HepG2 (cell line): ENCODE measurements at regions not wholly inside any gene's neighbourhood (a gene's known extent, or its start where the extent isn't known, plus 50 kb on each side); places are given as distances from the start of the nearest gene placed in this dataset.

ENCODE experiments used
- ARID2 ChIP-seq: sonication (generic); formaldehyde crosslinking; IDR thresholded peaks from 2 replicates; pipeline ENCODE4 v1.8.1; 2022; ENCODE audit warnings: mild to moderate bottlenecking, missing genetic modification reagents, borderline replicate concordance
- BCL6 ChIP-seq: IDR thresholded peaks from 2 replicates; pipeline ENCODE4 v1.6.1; 2016; ENCODE audit warnings: missing genetic modification reagents, missing compliant biosample characterization
- CBX5 ChIP-seq: sonication (generic); formaldehyde crosslinking; IDR thresholded peaks from 2 replicates; pipeline ENCODE4 v1.4.0; 2020; ENCODE audit warnings: missing genetic modification reagents, borderline replicate concordance
- DNMT3B ChIP-seq: conservative IDR thresholded peaks from 2 replicates; pipeline ENCODE4 v1.6.1; 2016; ENCODE audit warnings: missing biosample characterization, control low read depth
- GTF2F1 ChIP-seq: fragments of 150-350 bp; IDR thresholded peaks from 2 replicates; pipeline ENCODE4 v1.6.1; 2014; ENCODE audit warnings: low read length
- HIVEP1 ChIP-seq: sonication (generic); formaldehyde crosslinking; IDR thresholded peaks from 2 replicates; pipeline ENCODE4 v1.4.0; 2020; ENCODE audit warnings: mild to moderate bottlenecking, missing genetic modification reagents
- HOXD1 ChIP-seq: sonication (generic); formaldehyde crosslinking; IDR thresholded peaks from 2 replicates; pipeline ENCODE4 v1.5.0; 2020; ENCODE audit warnings: missing genetic modification reagents
- MAFF ChIP-seq: IDR thresholded peaks from 2 replicates; pipeline ENCODE4 v1.6.1; 2011; ENCODE audit warnings: low read depth, low read length, improper control_type of control experiment
- MAFG ChIP-seq: sonication (generic); formaldehyde crosslinking; IDR thresholded peaks from 2 replicates; pipeline ENCODE4 v1.5.1; 2020; ENCODE audit warnings: mild to moderate bottlenecking, missing genetic modification reagents
- MAFK ChIP-seq, 2 experiments: IDR thresholded peaks in 1 of 2; conservative IDR thresholded peaks in 1 of 2; 2 replicates each; pipeline ENCODE4 v1.6.1; 2011; ENCODE audit warnings: improper control_type of control experiment in 2 of 2, low read length in 2 of 2
- MEIS1 ChIP-seq: sonication (generic); formaldehyde crosslinking; IDR thresholded peaks from 2 replicates; pipeline ENCODE4 v1.9.0; 2021; ENCODE audit warnings: mild to moderate bottlenecking, missing genetic modification reagents, moderate library complexity, borderline replicate concordance
- NR1H2 ChIP-seq: sonication (generic); formaldehyde crosslinking; IDR thresholded peaks from 2 replicates; pipeline ENCODE4 v1.8.1; 2022; ENCODE audit warnings: low read depth, missing genetic modification reagents, borderline replicate concordance
- NR3C1 ChIP-seq: sonication (generic); formaldehyde crosslinking; IDR thresholded peaks from 2 replicates; pipeline ENCODE4 v1.4.0; 2020; ENCODE audit warnings: missing genetic modification reagents
- PHB2 ChIP-seq: fragments of 450-650 bp; IDR thresholded peaks from 2 replicates; pipeline ENCODE4 v1.6.1; 2018; ENCODE audit not compliant: partially characterized antibody
- PTBP1 ChIP-seq: fragments of 200-400 bp; formaldehyde crosslinking; IDR thresholded peaks from 2 replicates; pipeline ENCODE4 v1.6.1; 2018; ENCODE audit warnings: low read length, low read depth; ENCODE audit not compliant: poor library complexity, severe bottlenecking
- RFXANK ChIP-seq: IDR thresholded peaks from 2 replicates; pipeline ENCODE4 v1.6.1; 2016
- SCMH1 ChIP-seq: sonication (generic); formaldehyde crosslinking; IDR thresholded peaks from 2 replicates; pipeline ENCODE4 v1.9.0; 2021; ENCODE audit warnings: missing genetic modification reagents, mild to moderate bottlenecking, borderline replicate concordance
- SNRNP70 ChIP-seq: fragments of 200-400 bp; formaldehyde crosslinking; IDR thresholded peaks from 2 replicates; pipeline ENCODE4 v1.6.1; 2017; ENCODE audit warnings: mild to moderate bottlenecking, low read depth, low read length, moderate library complexity
- TEAD3 ChIP-seq: optimal IDR thresholded peaks from 2 replicates; pipeline ENCODE3; 2016; ENCODE audit warnings: borderline replicate concordance
- XBP1 ChIP-seq: sonication (generic); formaldehyde crosslinking; IDR thresholded peaks from 2 replicates; pipeline ENCODE4 v1.5.0; 2020; ENCODE audit warnings: missing genetic modification reagents
- ZNF20 ChIP-seq: sonication (generic); formaldehyde crosslinking; IDR thresholded peaks from 2 replicates; pipeline ENCODE4 v1.4.0; 2020; ENCODE audit warnings: mild to moderate bottlenecking, moderate library complexity, missing genetic modification reagents
- ZNF34 ChIP-seq: sonication (generic); formaldehyde crosslinking; IDR thresholded peaks from 2 replicates; pipeline ENCODE4 v1.4.0; 2020; ENCODE audit warnings: mild to moderate bottlenecking, missing genetic modification reagents, borderline replicate concordance
- ZNF549 ChIP-seq: sonication (generic); formaldehyde crosslinking; IDR thresholded peaks from 2 replicates; pipeline ENCODE4 v1.5.0; 2020; ENCODE audit warnings: missing genetic modification reagents
- ZSCAN12 ChIP-seq: sonication (generic); formaldehyde crosslinking; IDR thresholded peaks from 2 replicates; pipeline ENCODE4 v1.9.0; 2021; ENCODE audit warnings: mild to moderate bottlenecking, missing genetic modification reagents
- TF ChIP-seq, protein P1 (sequence below): sonication (generic); formaldehyde crosslinking; IDR thresholded peaks from 2 replicates; pipeline ENCODE4 v1.8.0; 2022; ENCODE audit warnings: mild to moderate bottlenecking, missing genetic modification reagents, moderate library complexity
- TF ChIP-seq, protein P2 (sequence below): sonication (generic); formaldehyde crosslinking; IDR thresholded peaks from 2 replicates; pipeline ENCODE4 v1.9.0; 2021; ENCODE audit warnings: missing genetic modification reagents, borderline replicate concordance
- TF ChIP-seq, protein P3 (sequence below): IDR thresholded peaks from 2 replicates; pipeline ENCODE4 v1.6.1; 2016; ENCODE audit warnings: low read depth
- TF ChIP-seq, protein P4 (sequence below): sonication (generic); formaldehyde crosslinking; IDR thresholded peaks from 2 replicates; pipeline ENCODE4 v1.8.0; 2022; ENCODE audit warnings: missing genetic modification reagents, low read depth, mild to moderate bottlenecking, borderline replicate concordance
- TF ChIP-seq, protein P5 (sequence below): sonication (generic); formaldehyde crosslinking; IDR thresholded peaks from 2 replicates; pipeline ENCODE4 v1.4.0; 2020; ENCODE audit warnings: mild to moderate bottlenecking, missing genetic modification reagents

DNA sequence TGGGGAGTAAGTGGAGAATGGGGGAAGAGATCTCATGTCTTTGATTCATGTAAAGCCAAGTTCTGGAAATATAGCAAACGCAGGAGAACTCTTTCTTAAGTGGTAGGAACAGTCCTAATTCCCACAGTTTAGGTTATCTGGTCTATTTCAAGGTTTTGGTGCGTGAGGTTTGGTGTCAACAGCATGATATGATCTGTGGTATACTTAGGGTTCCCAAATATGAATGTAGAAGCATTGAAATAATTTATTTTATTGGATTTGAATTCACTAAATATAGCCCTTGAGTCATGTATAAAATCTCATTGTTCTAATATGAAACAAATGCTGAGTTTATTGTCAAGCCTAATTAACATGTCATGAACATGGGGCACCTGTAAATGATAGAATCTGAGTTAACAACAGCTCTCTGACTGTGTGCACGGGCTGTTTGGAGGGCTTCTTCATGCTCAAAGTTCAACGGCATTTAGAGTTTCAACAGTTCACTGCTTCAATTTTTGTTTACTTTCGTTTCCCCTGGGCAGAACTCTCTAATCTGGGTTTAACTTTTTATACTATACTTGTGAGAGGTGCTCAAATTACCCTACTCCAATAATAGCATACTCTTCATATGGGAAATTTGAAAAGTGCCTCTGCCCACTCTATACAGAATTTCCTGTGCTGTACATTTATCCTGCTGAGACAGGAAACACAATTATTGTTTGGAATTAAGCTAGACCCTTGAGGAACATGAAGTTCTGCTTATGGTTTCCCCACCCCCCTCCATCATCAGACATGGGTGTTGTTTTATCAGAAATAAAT is 236.3 kb upstream of the ZNF217 start (continued):
- TF ChIP-seq CBX5 (CRISPR knock-in tag) (no peak), ZNF549 (CRISPR knock-in tag) (0 out of 2 replicates have a peak, but pooled peaks have one; percentile 17), TEAD3 (peak; percentile 50), MAFF (no peak), MAFG (CRISPR knock-in tag) (no peak), MEIS1 (CRISPR knock-in tag) (no peak), MAFK (conservative IDR thresholded peaks at IDR 0.05 in 1 of 2, IDR thresholded peaks at IDR 0.05 in 1 of 2; ENCODE audit: low read length in 2 of 2) (0 out of 4 replicates have a peak, but pooled peaks of 1 of the 2 experiments have one; percentile 13), ZSCAN12 (CRISPR knock-in tag) (no peak), BCL6 (no peak; the same call in none of the 2 replicates), NR3C1 (CRISPR knock-in tag) (no peak), SCMH1 (no peak), DNMT3B (CRISPR knock-in tag) (0 out of 2 replicates have a peak, but pooled peaks have one; percentile 23), PHB2 (no peak), HIVEP1 (CRISPR knock-in tag) (no peak), SNRNP70 (no peak), XBP1 (CRISPR knock-in tag) (no peak), NR1H2 (CRISPR knock-in tag) (no peak), PTBP1 (no peak), RFXANK (no peak), ZNF20 (CRISPR knock-in tag) (peak; percentile 22; the same call in 1 of the 2 replicates), HOXD1 (CRISPR knock-in tag) (no peak), GTF2F1 (no peak), ZNF34 (CRISPR knock-in tag) (no peak), ARID2 (CRISPR knock-in tag) (no peak)
- TF ChIP-seq, protein P1, sequence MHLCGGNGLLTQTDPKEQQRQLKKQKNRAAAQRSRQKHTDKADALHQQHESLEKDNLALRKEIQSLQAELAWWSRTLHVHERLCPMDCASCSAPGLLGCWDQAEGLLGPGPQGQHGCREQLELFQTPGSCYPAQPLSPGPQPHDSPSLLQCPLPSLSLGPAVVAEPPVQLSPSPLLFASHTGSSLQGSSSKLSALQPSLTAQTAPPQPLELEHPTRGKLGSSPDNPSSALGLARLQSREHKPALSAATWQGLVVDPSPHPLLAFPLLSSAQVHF (CRISPR knock-in tag), result no peak
- TF ChIP-seq, protein P2, sequence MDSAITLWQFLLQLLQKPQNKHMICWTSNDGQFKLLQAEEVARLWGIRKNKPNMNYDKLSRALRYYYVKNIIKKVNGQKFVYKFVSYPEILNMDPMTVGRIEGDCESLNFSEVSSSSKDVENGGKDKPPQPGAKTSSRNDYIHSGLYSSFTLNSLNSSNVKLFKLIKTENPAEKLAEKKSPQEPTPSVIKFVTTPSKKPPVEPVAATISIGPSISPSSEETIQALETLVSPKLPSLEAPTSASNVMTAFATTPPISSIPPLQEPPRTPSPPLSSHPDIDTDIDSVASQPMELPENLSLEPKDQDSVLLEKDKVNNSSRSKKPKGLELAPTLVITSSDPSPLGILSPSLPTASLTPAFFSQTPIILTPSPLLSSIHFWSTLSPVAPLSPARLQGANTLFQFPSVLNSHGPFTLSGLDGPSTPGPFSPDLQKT (CRISPR knock-in tag), result no peak
- TF ChIP-seq, protein P3, sequence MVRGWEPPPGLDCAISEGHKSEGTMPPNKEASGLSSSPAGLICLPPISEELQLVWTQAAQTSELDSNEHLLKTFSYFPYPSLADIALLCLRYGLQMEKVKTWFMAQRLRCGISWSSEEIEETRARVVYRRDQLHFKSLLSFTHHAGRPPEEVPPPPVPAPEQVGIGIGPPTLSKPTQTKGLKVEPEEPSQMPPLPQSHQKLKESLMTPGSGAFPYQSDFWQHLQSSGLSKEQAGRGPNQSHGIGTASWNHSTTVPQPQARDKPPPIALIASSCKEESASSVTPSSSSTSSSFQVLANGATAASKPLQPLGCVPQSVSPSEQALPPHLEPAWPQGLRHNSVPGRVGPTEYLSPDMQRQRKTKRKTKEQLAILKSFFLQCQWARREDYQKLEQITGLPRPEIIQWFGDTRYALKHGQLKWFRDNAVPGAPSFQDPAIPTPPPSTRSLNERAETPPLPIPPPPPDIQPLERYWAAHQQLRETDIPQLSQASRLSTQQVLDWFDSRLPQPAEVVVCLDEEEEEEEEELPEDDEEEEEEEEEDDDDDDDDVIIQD (CRISPR knock-in tag), result 0 out of 2 replicates have a peak, but pooled peaks have one; percentile 72
- TF ChIP-seq, protein P4, sequence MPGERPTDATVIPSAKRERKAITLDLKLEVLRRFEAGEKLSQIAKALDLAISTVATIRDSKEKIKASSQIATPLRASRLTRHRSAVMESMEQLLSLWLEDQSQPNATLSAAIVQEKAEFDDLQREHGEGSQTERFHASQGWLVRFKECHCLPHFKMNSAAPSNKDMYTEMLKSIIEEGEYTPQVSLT (CRISPR knock-in tag), result no peak
- TF ChIP-seq, protein P5, sequence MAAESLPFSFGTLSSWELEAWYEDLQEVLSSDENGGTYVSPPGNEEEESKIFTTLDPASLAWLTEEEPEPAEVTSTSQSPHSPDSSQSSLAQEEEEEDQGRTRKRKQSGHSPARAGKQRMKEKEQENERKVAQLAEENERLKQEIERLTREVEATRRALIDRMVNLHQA (CRISPR knock-in tag), result no peak
